Calu3 (cell line): ENCODE measurements at regions not wholly inside any gene's neighbourhood (a gene's known extent, or its start where the extent isn't known, plus 50 kb on each side); places are given as distances from the start of the nearest gene placed in this dataset.

Source experiments
- BruUV-seq: library from RNA; stranded (reverse); fragments of 400-500 nt; replicated peaks from 2 replicates; lab custom pipeline; 2021; lab: Mats Ljungman, UMichigan
- CTCF ChIA-PET: fragments of 300-600 bp; sonication (Branson Sonifier 250); formaldehyde crosslinking; loops from one replicate; lab custom pipeline; 2022; ENCODE audit warnings: antibody characterized with exemption; lab: Charles Lee
- DNase-seq: peaks from one replicate; pipeline ENCODE4 v3.0.0; 2022
- H3K27ac Mint-ChIP-seq: one replicate; pipeline ENCODE4 v1.8.0; 2022; ENCODE audit warnings: mixed read lengths; ENCODE audit not compliant: unreplicated experiment
- H3K27me3 Mint-ChIP-seq: one replicate; pipeline ENCODE4 v1.8.0; 2022; ENCODE audit warnings: mixed read lengths; ENCODE audit not compliant: unreplicated experiment
- H3K36me3 Mint-ChIP-seq: one replicate; pipeline ENCODE4 v1.8.0; 2022; ENCODE audit warnings: mild to moderate bottlenecking, moderate library complexity, mixed read lengths; ENCODE audit not compliant: insufficient read depth, unreplicated experiment
- H3K4me1 Mint-ChIP-seq: one replicate; pipeline ENCODE4 v1.8.0; 2022; ENCODE audit warnings: mild to moderate bottlenecking, low read depth, mixed read lengths; ENCODE audit not compliant: unreplicated experiment
- H3K4me3 Mint-ChIP-seq: one replicate; pipeline ENCODE4 v1.8.0; 2022; ENCODE audit warnings: mild to moderate bottlenecking, low read depth, moderate library complexity, mixed read lengths; ENCODE audit not compliant: unreplicated experiment
- H3K9me3 Mint-ChIP-seq: one replicate; pipeline ENCODE4 v1.8.0; 2022; ENCODE audit warnings: low read depth, mixed read lengths; ENCODE audit not compliant: unreplicated experiment
- CTCF ChIP-seq: fragments of 200-600 bp; IDR thresholded peaks from one replicate; pipeline ENCODE4 v1.8.0; 2022; ENCODE audit warnings: antibody characterized with exemption; ENCODE audit not compliant: unreplicated experiment
- intact Hi-C: fragments of 100-400 bp; cut with micrococcal nuclease; formaldehyde crosslinking; loops from one replicate; pipeline ENCODE4 v1.10.0; 2022; ENCODE audit not compliant: unreplicated experiment

GRCh38 chr14:53796734-53797133 lies 159.9 kb downstream of the BMP4 start:
- intact Hi-C loops: no loop called here
- no peak overlapping the region for H3K4me3 Mint-ChIP-seq
- peaks cover 4% of the 10 kb centered on the region for H3K9me3 Mint-ChIP-seq
- no peaks in the 10 kb centered on the region for H3K4me1 Mint-ChIP-seq
- CTCF ChIA-PET: no interaction called here
- no peaks in the 10 kb centered on the region for H3K36me3 Mint-ChIP-seq
- H3K27me3 Mint-ChIP-seq: no peaks in the 10 kb centered on the region
- no peak for DNase-seq
- no peak for TF ChIP-seq CTCF
- no TSS peak for BruUV-seq
- no peak overlapping the region for H3K27ac Mint-ChIP-seq

- DNase-seq: no peak
- Mint-ChIP-seq H3K27ac (no peak overlapping the region), H3K27me3 (no peaks in the 10 kb centered on the region), H3K9me3 (no peaks in the 10 kb centered on the region), H3K4me1 (no peaks in the 10 kb centered on the region), H3K4me3 (no peak overlapping the region), H3K36me3 (no peaks in the 10 kb centered on the region)
- TF ChIP-seq CTCF: no peak
- no TSS peak for BruUV-seq
- CTCF ChIA-PET: no interaction called here
- intact Hi-C loops: no loop called here
These were observed 162.7 kb downstream of the BMP4 start for GRCh38 chr14:53793790-53794505.

GRCh38 chr14:53792909-53793308 lies 163.7 kb downstream of the BMP4 start:
- CTCF ChIA-PET: interaction anchor here (0.6 to 0.7 kb wide), 2 partner anchors 14 to 890 kb away, joined by 3 read pairs; no protein-coding TSS in a partner anchor
- Mint-ChIP-seq H3K36me3 (no peaks in the 10 kb centered on the region), H3K27me3 (no peaks in the 10 kb centered on the region), H3K9me3 (no peaks in the 10 kb centered on the region), H3K4me3 (no peak overlapping the region), H3K4me1 (no peaks in the 10 kb centered on the region), H3K27ac (no peak overlapping the region)
- intact Hi-C loops: no loop called here
- BruUV-seq: no TSS peak
- DNase-seq: peak; percentile 9
- TF ChIP-seq CTCF: no peak

GRCh38 chr14:53790731-53791500 lies 165.7 kb downstream of the BMP4 start:
- intact Hi-C loops: no loop called here
- H3K9me3 Mint-ChIP-seq: peaks cover 2% of the 10 kb centered on the region
- no peak overlapping the region for H3K4me3 Mint-ChIP-seq
- no peaks in the 10 kb centered on the region for H3K36me3 Mint-ChIP-seq
- no peak for DNase-seq
- H3K27me3 Mint-ChIP-seq: no peaks in the 10 kb centered on the region
- no peaks in the 10 kb centered on the region for H3K4me1 Mint-ChIP-seq
- CTCF ChIA-PET: interaction anchor here (0.5 kb wide), 1 partner anchor 42 kb away, joined by 6 read pairs; no protein-coding TSS in a partner anchor
- no TSS peak for BruUV-seq
- H3K27ac Mint-ChIP-seq: no peak overlapping the region
- no peak for TF ChIP-seq CTCF
